ENCODE measurements at regions not wholly inside any gene's neighbourhood (a gene's known extent, or its start where the extent isn't known, plus 50 kb on each side); places are given as distances from the start of the nearest gene placed in this dataset.

- no peak for TF ChIP-seq MXI1 (IDR thresholded peaks at IDR 0.05; ENCODE audit: borderline replicate concordance, low read depth, low read length)
- no peak for TF ChIP-seq POLR2A (IDR thresholded peaks at IDR 0.05; ENCODE audit: low read depth, low read length)
- no peak for TF ChIP-seq CHD1 (IDR thresholded peaks at IDR 0.05; ENCODE audit: low read depth, low read length)
- no peak for TF ChIP-seq BHLHE40 (IDR thresholded peaks at IDR 0.05; ENCODE audit: low read depth, low read length)
- no peak for TF ChIP-seq RFX5 (IDR thresholded peaks at IDR 0.05; ENCODE audit: low read depth, low read length)
- TF ChIP-seq RCOR1 (IDR thresholded peaks at IDR 0.05; ENCODE audit: insufficient replicate concordance, low read length), result no peak
Observed at GRCh38 chr22:48483764-48484528, 1343.7 kb downstream of the BRD1 start (continued).

GRCh38 chr22:48482771-48483170 lies 1344.9 kb downstream of the BRD1 start:
- Histone ChIP-seq H3K18ac (ENCODE audit: low read depth, low read length) (no peak overlapping the region), H3K14ac (replicated peaks; ENCODE audit: low read depth, low read length) (no peak overlapping the region), H3K79me1 (ENCODE audit: low read depth in 1 of 2, low read length in 2 of 2) (no peaks in the 10 kb centered on the region), H3K36me3 (ENCODE audit: control insufficient read depth, insufficient read depth, low read length) (no peaks in the 10 kb centered on the region), H3K9me1 (ENCODE audit: insufficient read depth, low read length) (no peaks in the 10 kb centered on the region), H3K27ac (ENCODE audit: insufficient read depth, low read length) (no peak overlapping the region), H2BK15ac (ENCODE audit: low read depth, low read length) (no peak overlapping the region), H3K9me3 (ENCODE audit: control insufficient read depth, insufficient read depth, low read length) (peaks cover 3% of the 10 kb centered on the region; the same call in 1 of the 2 replicates), H4K5ac (ENCODE audit: low read depth, low read length) (no peak overlapping the region), H3K56ac (ENCODE audit: extremely low read depth, insufficient read depth, low read length) (no peak overlapping the region), H4K20me1 (ENCODE audit: insufficient read depth, low read length) (no peaks in the 10 kb centered on the region), H3K9ac (ENCODE audit: low read depth, low read length) (no peak overlapping the region), H2AK9ac (replicated peaks; ENCODE audit: low read depth, low read length, poor library complexity) (no peak overlapping the region), H3K4me2 (ENCODE audit: low read depth, low read length) (no peak overlapping the region), H3K4ac (ENCODE audit: low read depth, low read length) (no peak overlapping the region), H3K27me3 (ENCODE audit: control insufficient read depth, insufficient read depth, low read length) (no peaks in the 10 kb centered on the region), H4K91ac (ENCODE audit: insufficient read depth, low read depth, low read length) (no peak overlapping the region), H2BK120ac (ENCODE audit: low read depth, low read length) (no peak overlapping the region), H2AFZ (replicated peaks; ENCODE audit: low read length, poor library complexity) (no peak overlapping the region), H3K23ac (ENCODE audit: low read depth, low read length) (no peak overlapping the region), H3K4me1 (ENCODE audit: control insufficient read depth, insufficient read depth, low read length) (no peaks in the 10 kb centered on the region), H2AK5ac (ENCODE audit: low read depth, low read length) (no peak overlapping the region), H4K8ac (ENCODE audit: low read depth in 2 of 2, low read length in 2 of 2) (no peak overlapping the region), H2BK5ac (ENCODE audit: low read depth, low read length, poor library complexity, severe bottlenecking) (no peak overlapping the region), H2BK20ac (ENCODE audit: low read depth, low read length) (no peak overlapping the region), H3K4me3 (ENCODE audit: insufficient read depth, low read depth, low read length) (no peak overlapping the region)
- no CpG with 5 or more reads among the region's 2 CpGs for WGBS, 2 experiments (ENCODE audit: extremely low coverage in 2 of 2, insufficient read length in 1 of 2)
- ATAC-seq (ENCODE audit: low read depth) (no peak), DNase-seq (no peak)
- no TSS peak for BruUV-seq (replicated peaks)
- ChIA-PET POLR2A (ENCODE audit: unreplicated experiment) (no interaction called here), CTCF (no interaction called here)
- intact Hi-C loops (cut with micrococcal nuclease) (no loop called here), in situ Hi-C loops (cut with MboI; ENCODE audit: low sequenced_read_pairs) (no loop called here), dilution Hi-C loops (cut with HindIII; ENCODE audit: low sequenced_read_pairs, unreplicated experiment) (no loop called here)
- TF ChIP-seq CTCF (conservative IDR thresholded peaks at IDR 0.05; ENCODE audit: low read depth, low read length) (no peak), ELK1 (IDR thresholded peaks at IDR 0.05; ENCODE audit: borderline replicate concordance, low read depth, low read length) (no peak), SMC3 (IDR thresholded peaks at IDR 0.05; ENCODE audit: low read depth, low read length) (no peak), RAD21 (IDR thresholded peaks at IDR 0.05; ENCODE audit: low read length) (no peak), RCOR1 (IDR thresholded peaks at IDR 0.05; ENCODE audit: insufficient replicate concordance, low read length) (no peak), MAZ (IDR thresholded peaks at IDR 0.05; ENCODE audit: borderline replicate concordance, low read depth, low read length) (no peak), FOS (IDR thresholded peaks at IDR 0.05; ENCODE audit: low read depth, low read length) (no peak), MXI1 (IDR thresholded peaks at IDR 0.05; ENCODE audit: borderline replicate concordance, low read depth, low read length) (no peak), CEBPB (IDR thresholded peaks at IDR 0.05; ENCODE audit: low read depth, low read length) (no peak)

All from IMR-90 (cell line).